ENCODE measurements at regions not wholly inside any gene's neighbourhood (a gene's known extent, or its start where the extent isn't known, plus 50 kb on each side); places are given as distances from the start of the nearest gene placed in this dataset.
A peak's percentile ranks its signal among the peaks of the same experiment; 100 is the strongest.
"Not testable (repeated sequence)": the region's sequence is repeated elsewhere in the genome, so short reads cannot be mapped to it uniquely, and the experiment has no call there.

DNA sequence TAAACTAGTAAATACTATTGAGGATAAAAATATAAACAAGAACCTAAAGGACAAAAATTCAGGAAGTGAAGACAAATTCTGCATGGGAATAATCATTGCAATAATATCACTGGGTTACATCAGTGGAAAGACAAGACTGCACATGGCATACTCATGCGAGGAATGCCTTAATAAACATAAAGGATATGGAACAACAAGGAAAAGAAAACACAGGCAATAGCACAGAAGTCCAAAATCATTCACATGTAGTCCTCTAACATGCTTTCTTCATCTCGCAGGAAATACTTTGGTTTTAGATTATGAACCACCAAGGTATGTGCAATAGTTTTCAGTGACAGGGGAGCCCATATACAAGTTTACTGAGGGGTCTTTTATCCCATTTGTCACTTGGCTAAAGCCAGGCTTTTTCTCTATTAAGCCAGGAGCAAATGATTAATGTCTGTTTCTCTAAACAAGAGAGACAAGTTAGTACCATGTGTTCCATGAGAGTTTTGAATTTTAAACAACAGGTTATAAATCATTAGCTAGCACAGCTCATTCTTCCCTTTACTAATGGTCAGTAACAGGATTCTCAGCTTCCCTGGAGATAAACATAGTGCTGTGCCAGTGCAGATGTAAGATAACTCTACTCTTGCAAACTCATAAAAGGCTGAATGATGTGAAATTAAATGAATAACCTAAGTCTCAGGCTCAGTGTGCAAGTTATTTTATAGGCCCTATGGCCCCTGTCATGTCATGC lies 353.6 kb upstream of the FSIP2 start:
- no peak for DNase-seq (ENCODE audit: low read depth)

DNA sequence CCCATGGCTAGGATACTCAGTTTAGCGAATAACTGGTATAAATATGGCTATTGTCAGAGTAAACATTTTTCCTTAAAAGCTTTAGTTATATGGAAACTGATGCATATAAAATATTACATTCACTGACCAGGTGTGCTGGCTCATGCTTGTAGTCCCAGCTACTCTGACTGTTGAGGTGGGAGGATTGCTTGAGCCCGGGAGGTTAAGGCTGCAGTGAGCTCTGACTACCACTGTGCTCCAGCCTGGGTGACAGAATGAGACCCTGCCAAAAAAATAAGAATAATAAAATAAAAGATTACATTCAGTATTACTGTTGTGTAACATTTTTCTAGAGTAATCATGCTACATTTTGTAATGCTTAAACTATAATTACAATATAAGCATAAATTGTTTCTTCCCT lies 350.4 kb upstream of the FSIP2 start:
- no peak for DNase-seq (ENCODE audit: low read depth)

DNA sequence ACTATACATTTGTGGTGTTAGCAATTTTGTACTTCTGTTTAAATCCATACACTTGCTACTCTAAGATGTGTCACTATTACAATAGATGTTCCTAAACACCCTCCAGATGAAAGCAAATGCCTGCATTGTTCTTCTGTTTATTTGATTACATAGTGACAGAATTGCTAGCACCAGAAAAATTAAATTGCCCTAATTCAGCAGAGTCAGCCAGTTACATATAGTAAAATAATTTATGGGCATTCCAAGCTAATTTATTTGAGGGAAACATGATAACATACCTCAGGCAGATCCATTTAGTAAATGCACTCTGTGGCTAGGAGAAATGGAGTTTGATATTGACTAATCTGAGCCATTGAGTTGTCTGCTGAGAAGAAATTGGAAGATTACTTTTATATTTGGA lies 347.1 kb upstream of the FSIP2 start:
- no peak for DNase-seq (ENCODE audit: low read depth)

DNA sequence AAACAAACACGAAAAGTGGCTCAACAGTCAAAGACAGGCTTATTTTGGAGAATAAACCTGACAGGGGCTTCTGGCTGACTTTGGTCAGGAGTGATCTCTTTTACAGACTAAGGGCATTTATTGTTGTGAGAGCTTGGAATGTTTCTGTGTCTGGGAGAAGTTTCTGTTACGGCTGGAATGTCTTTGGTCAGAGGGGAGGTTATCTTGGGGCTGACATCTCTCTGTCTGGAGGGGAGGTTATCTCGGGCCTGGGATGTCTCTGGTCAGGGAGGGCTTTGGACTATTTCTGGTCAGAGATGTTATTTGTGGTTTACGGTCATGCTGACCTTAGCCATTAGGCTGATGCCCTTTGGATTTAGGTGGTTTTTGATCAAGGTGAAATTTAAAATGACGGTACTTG lies 345.5 kb upstream of the FSIP2 start:
- DNase-seq (ENCODE audit: low read depth) = no peak

DNA sequence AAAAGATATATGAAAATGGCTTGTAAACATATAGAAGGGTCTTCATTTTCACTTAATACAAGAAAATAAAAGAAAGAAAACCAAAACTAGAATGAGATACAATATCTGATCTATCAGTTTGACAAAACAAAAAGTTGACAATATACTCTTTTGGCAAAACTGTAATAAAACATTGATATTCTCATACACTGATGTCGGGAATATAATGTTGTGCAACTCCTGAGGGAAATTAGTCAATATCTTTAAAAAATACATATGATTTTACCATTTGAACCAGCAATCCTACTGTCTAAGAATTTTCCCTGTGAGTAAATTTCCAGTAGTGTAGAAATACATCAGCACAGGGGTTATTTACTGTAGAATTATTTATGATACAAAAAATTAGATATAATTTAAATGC lies 336.1 kb upstream of the FSIP2 start:
- DNase-seq (ENCODE audit: low read depth) = no peak

DNA sequence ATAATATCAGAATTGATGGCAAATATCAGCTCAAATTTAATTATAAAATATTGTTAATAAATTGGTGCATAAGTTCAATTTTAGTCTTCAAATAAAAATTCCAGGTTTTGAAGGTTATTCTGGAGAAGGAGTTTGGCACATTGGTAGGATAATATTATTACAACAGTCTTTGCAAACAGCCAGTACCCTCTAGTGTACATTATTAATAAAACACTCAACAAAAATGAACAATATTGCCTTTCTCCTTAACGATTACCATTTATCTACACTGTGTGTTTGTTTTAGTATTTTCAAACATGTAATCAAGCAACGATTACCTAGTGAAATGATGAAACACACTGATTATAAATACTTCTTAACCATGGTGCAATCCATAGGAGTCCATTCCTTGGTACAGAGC lies 334.0 kb upstream of the FSIP2 start:
- DNase-seq (ENCODE audit: low read depth) = no peak

DNA sequence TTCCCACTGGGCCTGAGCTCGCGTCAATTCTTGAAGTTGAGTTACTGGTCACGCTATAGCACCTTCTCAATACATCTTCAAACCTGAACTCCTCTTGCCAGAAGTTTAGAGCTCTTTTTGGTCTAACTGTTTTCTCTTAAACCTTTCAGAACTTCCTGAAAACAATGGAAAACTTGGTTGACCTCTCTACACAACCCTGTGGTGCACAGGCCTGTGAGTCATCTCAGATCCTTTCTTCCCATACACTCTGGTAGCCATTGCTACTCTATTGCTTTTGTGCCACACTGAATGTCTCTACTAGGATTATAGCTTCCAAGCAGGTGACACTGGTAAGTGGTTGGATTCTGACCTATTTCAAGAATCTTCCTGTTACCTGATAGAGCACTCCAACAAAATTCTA lies 321.5 kb upstream of the FSIP2 start:
- DNase-seq (ENCODE audit: low read depth) = peak; percentile 11

DNA sequence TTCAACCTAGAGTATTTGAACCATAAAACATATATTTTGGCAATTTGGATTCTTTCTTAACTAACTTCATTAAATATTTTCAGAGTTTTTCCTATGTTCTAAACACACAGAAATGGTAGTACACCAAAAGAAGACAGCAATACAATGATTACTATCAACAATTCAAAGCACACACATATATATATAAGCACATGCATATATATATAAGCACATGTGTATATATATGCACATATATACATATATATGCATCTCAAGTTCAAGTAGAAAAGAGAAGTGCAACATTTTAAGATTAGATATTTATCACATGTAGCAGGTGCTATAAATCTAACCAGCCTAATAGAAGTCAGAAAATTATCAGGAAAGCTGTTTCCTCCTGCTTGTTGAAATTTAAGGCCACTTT lies 320.9 kb upstream of the FSIP2 start:
- no peak for DNase-seq (ENCODE audit: low read depth)

DNA sequence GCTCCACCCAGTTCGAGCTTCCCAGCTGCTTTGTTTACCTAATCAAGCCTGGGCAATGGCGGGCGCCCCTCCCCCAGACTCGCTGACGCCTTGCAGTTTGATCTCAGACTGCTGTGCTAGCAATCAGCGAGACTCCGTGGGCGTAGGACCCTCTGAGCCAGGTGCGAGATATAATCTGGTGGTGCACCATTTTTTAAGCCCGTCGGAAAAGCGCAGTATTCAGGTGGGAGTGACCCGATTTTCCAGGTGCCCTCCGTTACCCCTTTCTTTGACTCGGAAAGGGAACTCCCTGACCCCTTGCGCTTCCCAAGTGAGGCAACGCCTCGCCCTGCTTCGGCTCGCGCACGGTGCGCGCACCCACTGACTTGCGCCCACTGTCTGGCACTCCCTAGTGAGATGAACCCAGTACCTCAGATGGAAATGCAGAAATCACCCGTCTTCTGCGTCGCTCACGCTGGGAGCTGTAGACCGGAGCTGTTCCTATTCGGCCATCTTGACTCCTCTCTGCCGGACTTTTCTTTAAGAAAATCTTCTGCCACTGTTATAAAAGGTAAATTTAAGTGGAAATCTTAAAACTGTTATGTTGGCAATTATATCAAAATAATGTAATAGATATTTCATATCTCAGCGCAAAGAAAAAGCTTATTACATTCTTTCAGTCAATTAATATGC lies 313.5 kb upstream of the FSIP2 start:
- DNase-seq (ENCODE audit: low read depth) = not testable (repeated sequence)

DNA sequence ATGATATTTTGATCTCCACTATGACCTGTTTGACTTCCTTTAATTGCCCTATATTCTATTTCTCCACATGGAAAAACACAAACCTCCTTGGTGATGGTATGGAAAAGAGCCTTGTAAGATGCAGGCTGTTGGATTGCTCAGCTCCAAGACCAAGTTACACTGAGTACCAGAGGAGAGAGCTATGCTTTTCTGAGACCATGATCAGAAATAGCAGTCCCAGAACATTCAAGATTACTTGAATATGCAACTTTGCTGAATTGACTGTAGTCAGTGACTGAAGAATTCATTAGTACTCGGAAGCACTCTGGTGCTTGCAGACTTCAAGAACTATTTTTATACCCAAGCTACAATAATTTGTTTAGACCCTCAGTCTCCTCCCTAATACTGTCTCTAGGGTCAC lies 310.6 kb upstream of the FSIP2 start:
- no peak for DNase-seq (ENCODE audit: low read depth)

DNA sequence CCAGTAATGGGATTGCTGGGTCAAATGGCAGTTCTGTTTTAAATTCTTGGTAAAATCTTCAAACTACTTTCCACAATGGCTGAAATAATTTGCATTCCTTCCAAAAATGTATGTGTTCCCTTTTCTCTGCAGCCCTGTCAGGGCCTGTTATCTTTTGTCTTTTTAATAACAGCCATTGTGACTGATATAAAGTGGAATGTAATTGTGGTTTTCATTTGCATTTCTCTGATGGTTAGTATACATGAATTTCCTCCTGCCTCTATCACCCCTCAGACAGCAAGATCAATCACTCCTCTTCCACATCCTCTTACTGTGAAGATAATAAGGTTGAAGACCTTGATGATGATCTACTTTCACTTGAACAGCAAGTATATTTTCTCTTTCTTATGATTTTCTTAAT lies 304.8 kb upstream of the FSIP2 start:
- peak; percentile 19 for DNase-seq (ENCODE audit: low read depth)

DNA sequence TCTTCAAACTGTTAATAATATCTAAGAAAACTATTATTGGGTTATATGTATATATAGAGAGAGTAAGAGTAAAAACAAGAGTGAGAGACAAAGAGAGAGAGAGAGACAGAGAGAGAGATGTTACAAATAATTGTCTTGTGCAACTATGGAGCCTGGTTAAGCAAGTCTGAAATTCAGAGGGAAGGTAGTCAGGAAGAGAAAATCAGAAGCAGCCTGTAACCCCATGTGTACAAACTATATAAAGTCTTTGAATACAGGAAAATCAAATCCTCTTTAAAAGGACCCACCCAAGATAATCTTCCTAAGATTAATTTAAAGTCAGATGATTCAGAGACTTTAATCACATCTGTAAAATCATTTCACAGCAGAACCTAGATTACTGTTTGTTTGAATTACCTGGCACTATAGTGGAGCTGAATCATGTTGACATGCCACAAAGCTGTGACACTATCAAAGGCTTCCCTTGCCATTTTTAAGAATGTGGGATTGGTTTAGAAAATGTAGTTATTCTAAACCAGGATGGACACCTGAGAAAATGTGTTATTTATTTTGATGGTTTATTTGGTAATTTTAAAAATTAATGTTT lies 301.7 kb upstream of the FSIP2 start:
- DNase-seq (ENCODE audit: low read depth) = no peak

DNA sequence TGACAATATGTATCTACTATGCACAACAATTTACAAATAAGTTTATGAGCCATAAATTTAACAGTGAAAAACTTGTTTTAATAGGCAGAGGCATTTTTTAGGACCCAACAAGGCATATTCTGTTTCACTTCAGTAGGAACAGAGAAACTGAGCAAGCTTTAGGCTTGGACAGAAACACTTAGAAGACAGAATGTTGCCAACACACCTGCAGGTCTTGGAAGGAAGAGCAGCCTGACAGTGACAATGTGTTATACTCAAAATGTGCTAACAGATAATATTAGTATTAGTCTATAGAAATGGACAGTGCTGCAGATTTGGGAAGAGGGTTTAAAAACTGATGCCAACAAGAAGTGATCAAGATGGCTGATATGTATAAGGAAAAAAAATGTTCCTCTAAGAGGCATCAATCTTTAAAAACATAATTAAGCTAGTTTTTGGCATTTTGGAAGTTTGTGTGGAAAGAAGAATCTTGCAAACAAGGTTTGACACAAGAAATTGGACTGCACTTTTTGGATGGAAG lies 297.1 kb upstream of the FSIP2 start:
- no peak for DNase-seq (ENCODE audit: low read depth)

DNA sequence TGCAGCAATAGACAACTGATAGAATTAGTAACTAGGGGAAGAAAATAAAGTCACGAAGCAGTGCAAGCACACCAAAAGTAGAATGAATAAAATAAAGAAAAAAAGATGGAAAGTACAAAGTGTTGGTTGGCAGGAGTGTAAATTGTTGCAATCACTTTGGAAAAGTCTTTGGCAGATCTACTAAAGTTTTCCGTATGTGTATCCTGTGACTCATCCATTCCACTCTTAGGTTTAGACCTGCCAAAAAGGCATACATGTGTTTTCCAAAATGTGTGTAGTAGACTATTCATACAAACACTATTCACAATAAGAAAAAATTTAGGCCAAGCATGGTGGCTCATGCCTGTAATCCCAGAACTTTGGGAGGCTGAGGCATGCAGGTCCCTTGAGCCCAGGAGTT lies 282.1 kb upstream of the FSIP2 start:
- peak; percentile 11 for DNase-seq (ENCODE audit: low read depth)

DNA sequence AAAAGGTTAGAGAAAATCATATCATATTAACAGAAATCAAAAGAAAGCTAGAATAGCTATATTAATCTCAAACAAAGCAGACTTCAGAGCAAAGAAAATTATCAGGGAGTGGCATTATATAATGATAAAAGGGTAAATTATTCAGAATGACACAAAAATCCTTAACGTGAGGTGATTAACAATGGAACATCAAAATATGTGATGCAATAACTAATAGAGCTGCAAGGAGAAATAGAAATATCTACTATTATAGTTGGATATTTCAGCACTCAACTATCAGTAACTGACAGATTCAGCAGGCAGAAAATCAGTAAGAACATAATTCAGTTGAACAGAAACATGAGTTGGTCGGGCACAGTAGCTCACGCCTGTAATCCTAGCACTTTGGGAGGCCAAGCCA lies 275.1 kb upstream of the FSIP2 start:
- no peak for DNase-seq (ENCODE audit: low read depth)

DNA sequence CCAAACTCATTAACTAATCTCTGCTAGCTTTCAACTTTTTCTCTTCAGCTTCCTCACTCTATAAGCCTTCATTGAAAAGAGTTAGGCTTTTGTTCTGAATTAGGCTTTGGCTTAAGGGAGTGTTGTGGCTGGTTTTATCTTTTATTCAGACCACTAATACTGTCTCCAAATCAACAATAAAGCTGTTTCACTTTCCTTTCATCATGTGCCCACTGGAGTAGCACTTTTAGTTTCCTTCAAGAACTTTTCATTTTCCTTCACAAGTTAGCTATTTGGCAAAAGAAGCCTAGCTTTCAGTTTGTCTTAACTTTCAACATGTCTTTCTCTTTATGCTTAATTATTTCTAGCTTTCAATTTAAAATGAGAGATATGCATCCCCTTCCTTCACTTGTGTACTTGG lies 271.7 kb upstream of the FSIP2 start:
- no peak for DNase-seq (ENCODE audit: low read depth)

DNA sequence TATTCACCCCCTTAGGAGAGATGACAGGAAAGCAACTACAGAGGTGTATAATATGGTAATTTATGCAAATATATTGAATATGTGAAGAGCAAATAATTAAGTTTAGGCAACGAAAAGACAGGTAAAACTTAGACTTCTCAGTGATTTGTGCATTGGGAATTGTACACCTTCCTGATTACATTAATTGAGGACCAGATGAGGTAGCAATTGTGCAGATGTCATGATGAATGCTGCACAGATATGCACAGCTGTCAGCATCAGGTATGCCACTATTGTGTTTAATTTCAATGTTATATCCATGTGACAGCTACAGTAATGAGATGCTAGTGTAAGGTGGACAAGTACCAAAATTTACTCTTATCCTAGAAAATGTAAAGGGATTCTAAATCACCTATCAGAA lies 267.2 kb upstream of the FSIP2 start:
- no peak for DNase-seq (ENCODE audit: low read depth)

DNA sequence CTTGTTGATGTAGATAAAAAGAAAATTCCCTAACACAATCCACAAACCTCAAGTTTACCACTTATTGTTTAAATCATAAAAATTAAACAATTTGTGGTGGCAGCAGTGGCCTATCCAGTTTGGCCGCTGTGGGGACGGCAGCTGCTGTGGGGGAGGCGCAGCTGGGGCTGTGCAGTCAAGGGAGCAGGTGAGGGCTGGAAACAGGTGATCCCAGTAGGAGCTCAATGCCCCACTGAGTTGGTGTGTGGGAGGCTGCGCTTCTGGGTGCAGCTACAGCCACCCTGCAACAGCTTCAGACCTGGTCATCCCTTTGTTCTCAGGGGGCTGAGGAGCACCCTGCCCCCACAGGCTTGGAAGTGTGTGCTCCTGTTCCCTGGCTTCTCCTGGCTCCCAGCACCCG lies 266.0 kb upstream of the FSIP2 start:
- DNase-seq (ENCODE audit: low read depth) = no peak

DNA sequence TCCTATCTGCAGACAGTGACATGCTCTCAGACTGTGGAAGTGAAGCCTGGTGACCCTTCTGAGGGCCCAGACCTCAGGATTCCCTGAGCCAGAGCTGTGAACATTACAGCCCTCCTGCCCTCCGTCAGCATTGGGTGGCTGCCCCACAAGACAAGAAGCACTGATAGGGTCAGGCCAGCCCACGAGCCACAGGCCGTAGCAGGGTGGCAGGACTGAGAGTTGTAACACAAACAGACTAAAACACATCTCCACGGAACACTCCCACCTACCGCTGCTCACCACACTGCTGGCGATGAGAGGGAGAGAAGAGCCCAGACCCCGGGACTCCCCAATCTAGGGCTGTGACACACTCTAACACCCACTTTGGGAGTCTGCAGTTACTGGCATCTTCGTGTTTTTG lies 264.8 kb upstream of the FSIP2 start:
- no peak for DNase-seq (ENCODE audit: low read depth)

DNA sequence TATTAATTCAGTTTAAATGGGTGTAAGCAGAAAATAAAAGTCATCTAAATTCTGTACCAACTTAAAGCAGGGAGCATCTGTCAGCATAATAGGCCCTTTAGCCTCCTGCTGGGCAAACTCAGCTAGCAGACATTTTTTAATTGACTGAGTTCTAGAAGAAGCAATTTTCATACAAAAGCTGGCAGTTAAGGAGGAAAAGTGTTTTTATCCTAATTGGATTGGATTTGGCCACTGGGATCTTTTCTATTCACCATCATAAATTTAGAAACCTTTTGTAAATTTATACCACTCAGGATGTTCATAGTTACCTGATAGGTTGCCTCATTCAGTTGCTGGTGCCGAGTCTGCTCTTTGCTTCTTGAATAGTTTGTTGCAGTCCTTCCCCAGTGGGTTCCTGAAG lies 262.7 kb upstream of the FSIP2 start:
- no peak for DNase-seq (ENCODE audit: low read depth)

DNA sequence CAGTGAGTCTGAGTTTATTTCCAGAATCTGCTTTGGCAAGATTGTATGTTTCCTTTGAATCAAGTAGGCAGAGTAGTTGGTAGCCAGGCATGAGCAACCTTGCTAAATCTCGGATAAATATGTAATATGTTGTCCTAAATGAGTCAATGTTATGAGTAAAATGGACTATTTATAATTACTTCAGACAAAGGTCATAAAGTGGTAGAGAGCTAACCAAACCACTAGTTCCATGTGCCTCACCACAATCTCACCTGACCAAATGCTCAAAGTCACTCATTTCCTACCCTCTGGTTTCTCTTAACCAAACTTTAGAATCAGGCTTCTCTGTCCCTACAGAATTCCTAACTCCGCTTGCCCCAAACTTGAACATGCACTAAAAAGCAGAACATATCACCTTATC lies 261.2 kb upstream of the FSIP2 start:
- DNase-seq (ENCODE audit: low read depth) = no peak

DNA sequence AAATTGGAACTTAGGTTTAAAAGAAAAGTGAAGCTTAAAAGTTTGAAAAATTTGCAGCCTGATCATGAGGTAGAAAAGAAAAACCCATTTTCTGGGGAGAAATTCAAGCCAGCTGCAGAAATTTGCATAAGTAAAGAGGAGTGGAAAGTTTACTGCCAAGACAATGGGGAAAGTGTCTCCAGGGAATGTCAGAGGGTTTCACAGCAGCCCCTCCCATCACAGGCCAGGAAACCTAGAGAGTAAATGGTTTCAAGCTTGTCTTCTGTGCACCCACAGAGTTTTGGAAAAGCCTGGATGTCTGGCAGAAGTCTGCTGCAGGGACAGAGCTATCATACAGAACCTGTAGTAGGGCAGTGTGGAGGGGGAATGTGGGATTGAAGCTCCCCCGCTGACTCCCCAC lies 254.0 kb upstream of the FSIP2 start:
- DNase-seq (ENCODE audit: low read depth) = no peak

DNA sequence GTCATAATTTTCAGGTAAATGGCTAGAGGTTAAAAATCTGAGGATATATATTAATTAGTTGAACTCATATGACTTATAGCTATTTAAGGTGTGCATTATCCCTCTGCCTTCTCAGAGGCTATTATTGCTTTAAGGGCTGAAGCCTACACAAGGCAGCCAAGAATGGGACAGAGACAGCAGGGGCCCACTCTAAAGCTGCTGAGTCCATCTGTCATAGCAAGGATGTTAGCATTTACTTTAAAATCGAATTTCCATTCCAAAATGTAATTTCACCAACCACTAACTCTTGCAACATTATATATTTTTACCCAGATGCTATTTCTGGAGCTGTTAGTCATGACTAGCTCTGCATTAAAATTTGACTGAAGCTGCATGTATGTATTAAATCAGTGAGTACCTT lies 236.3 kb upstream of the FSIP2 start:
- DNase-seq (ENCODE audit: low read depth) = no peak

DNA sequence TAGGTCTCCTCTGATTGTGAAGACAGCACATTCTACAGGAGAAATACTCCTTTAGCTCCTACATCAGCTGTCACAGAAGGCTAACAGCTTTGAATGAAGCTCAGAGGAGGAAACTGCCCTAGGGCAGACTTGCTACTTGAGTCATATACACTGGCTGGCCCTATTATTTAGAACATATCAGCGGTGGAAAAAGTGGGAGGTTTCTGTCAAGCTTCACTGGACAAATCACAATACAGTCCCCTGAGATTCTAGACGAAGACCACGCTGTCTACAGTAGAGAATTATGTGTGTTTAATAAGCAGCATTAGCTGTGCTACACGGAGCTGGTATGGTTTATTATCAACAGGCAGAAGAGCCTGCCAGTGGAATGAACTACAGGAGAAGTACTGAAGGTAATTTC lies 230.9 kb upstream of the FSIP2 start:
- DNase-seq (ENCODE audit: low read depth) = no peak
